GM21737 (cell line): ENCODE measurements at regions not wholly inside any gene's neighbourhood (a gene's known extent, or its start where the extent isn't known, plus 50 kb on each side); places are given as distances from the start of the nearest gene placed in this dataset.
"Not testable (repeated sequence)": the region's sequence is repeated elsewhere in the genome, so short reads cannot be mapped to it uniquely, and the experiment has no call there.

Source experiments
- ATAC-seq: cut with Tn5 transposase; IDR thresholded peaks from one replicate; pipeline ENCODE4 v1.9.1; 2021; ENCODE audit warnings: mild to moderate bottlenecking, moderate library complexity; ENCODE audit not compliant: unreplicated experiment

GRCh38 chr6:170213637-170214018 lies 77.2 kb downstream of the DLL1 start:
- not testable (repeated sequence) for ATAC-seq

- no peak for ATAC-seq
Measured at GRCh38 chr6:170212956-170213636, 77.8 kb downstream of the DLL1 start.

- no peak for ATAC-seq
Measured at GRCh38 chr6:170212051-170212756, 78.7 kb downstream of the DLL1 start.

GRCh38 chr6:170211404-170212025 lies 79.4 kb downstream of the DLL1 start:
- no peak for ATAC-seq

- no peak for ATAC-seq
Measured at GRCh38 chr6:170210651-170211403, 80.1 kb downstream of the DLL1 start.

GRCh38 chr6:170210026-170210390 lies 80.9 kb downstream of the DLL1 start:
- no peak for ATAC-seq

- ATAC-seq, result no peak
Measured at GRCh38 chr6:170209354-170210025, 81.4 kb downstream of the DLL1 start.

- no peak for ATAC-seq
Measured at GRCh38 chr6:170208651-170209353, 82.1 kb downstream of the DLL1 start.

- ATAC-seq, result no peak
Measured at GRCh38 chr6:170208182-170208601, 82.7 kb downstream of the DLL1 start.

GRCh38 chr6:170207586-170208181 lies 83.2 kb downstream of the DLL1 start:
- no peak for ATAC-seq

- no peak for ATAC-seq
Measured at GRCh38 chr6:170206851-170207431, 83.9 kb downstream of the DLL1 start.

GRCh38 chr6:170206317-170206621 lies 84.6 kb downstream of the DLL1 start:
- no peak for ATAC-seq

- no peak for ATAC-seq
Measured at GRCh38 chr6:170205534-170206316, 85.2 kb downstream of the DLL1 start.

- ATAC-seq, result no peak
Measured at GRCh38 chr6:170205126-170205525, 85.8 kb downstream of the DLL1 start.

- no peak for ATAC-seq
Measured at GRCh38 chr6:170203212-170203611, 87.7 kb downstream of the DLL1 start.

- ATAC-seq, result no peak
Measured at GRCh38 chr6:170202416-170203135, 88.3 kb downstream of the DLL1 start.

GRCh38 chr6:170201361-170201760 lies 89.5 kb downstream of the DLL1 start:
- ATAC-seq, result no peak

GRCh38 chr6:170200458-170200891 lies 90.4 kb downstream of the DLL1 start:
- ATAC-seq, result no peak
